COLO668 (cell line): ENCODE measurements at regions not wholly inside any gene's neighbourhood (a gene's known extent, or its start where the extent isn't known, plus 50 kb on each side); places are given as distances from the start of the nearest gene placed in this dataset.
"Not testable (repeated sequence)": the region's sequence is repeated elsewhere in the genome, so short reads cannot be mapped to it uniquely, and the experiment has no call there.

Source experiments
- DNase-seq: peaks from one replicate; lab custom pipeline; 2025; ENCODE audit not compliant: unreplicated experiment; lab: John Stamatoyannopoulos, UW

- no peak for DNase-seq
Measured at GRCh38 chr9:124164811-124165210, 92.9 kb upstream of the NEK6 start.

- no peak for DNase-seq
Measured at GRCh38 chr9:124174433-124174832, 83.3 kb upstream of the NEK6 start.

DNA sequence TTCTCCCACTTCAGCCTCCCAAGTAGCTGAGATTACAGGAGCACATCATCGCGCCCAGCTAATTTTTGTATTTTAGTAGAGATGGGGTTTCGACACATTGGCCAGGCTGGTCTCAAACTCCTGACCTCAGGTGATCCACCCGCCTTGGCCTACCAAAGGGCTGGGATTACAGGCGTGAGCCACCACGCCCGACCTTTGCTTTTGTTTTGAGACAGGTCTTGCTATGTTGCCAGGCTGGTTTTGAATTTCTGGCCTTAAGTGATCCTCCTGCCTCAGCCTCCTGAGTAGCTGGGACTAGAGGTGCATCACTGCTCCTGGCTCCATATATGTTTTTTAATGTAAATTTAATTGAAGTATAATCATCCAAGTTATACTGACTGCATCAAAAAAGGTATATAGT is 80.2 kb upstream of the NEK6 start:
- not testable (repeated sequence) for DNase-seq

DNA sequence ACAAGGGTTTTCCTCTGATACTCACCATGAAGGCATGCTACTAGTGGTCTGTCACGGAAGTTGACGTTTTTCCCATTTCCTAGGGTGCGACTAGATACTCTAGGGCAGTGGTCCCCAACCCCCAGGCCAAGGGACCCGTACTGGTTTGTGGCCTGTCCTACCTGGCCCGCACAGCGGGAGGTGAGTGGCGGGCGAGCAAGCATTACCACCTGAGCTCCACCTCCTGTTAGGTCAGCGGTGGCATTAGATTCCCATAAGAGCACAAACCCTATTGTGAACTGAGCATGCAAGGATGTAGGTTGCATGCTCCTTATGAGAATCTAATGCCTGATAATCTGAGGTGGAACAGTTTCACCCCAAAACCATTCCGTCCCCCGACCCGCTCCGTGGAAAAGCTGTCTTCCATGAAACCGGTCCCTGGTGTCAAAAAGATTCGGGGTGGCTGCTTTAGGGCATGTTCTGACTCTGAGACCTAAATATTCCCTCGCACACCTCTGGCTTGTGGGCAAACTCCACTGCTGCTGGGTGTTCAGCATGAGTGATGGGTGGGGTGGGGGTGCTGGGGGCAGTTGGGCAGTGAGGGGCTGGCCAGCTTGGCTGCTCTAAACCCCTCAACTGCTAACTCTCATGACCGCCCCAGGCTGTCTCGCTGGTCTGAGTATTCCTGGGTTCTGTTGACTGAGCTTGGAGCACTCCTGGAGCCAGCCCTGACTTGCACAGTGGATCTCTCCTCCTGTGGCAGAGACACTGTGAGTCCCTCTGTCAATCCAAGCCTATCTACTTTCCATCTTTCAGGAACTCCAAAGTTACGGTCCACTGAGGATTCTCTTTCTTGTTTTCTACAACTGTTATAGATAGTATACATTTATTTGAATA is 78.3 kb upstream of the NEK6 start:
- no peak for DNase-seq

DNA sequence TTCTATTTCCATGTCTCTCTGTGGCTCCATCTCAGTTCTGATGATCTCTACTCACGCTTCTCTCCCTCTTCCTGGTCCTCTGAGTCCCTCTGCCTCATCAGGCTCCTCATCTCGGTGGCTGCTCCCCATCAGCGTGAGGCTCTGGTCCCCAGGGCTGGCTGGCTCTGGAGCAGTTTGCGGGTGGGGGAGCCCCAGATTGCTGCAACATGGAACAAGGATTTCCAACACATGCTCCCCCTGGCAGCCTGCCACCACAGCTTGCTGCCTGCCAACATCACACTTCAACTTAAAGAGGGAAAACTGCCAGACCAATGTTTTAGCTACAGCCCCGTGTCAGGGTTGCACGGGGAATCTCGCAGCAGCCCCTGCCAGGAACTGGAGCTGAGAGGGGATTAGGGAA is 77.2 kb upstream of the NEK6 start:
- no peak for DNase-seq

GRCh38 chr9:124182741-124183140 is 75.0 kb upstream of the NEK6 start:
- no peak for DNase-seq

GRCh38 chr9:124183772-124184171 is 74.0 kb upstream of the NEK6 start:
- no peak for DNase-seq

DNA sequence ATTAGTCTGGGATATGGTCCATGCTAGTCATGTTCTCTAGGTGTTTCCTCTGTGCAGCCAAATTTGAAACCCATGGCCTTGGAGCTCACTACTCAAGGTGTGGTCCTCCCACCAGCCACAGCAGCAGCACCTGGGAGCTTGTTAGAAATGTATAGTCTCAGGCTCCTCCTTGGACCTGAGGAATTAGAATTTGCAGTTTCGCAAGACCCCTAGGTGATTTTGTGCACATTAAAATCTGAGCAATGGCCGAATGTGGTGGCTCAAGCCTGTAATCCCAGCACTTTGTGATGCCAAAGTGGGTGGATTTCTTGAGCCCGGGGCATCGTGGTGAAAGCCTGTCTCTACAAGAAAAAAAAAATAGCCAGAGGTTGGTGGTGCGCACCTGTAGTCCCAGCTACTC is 72.3 kb upstream of the NEK6 start:
- DNase-seq, result no peak

DNA sequence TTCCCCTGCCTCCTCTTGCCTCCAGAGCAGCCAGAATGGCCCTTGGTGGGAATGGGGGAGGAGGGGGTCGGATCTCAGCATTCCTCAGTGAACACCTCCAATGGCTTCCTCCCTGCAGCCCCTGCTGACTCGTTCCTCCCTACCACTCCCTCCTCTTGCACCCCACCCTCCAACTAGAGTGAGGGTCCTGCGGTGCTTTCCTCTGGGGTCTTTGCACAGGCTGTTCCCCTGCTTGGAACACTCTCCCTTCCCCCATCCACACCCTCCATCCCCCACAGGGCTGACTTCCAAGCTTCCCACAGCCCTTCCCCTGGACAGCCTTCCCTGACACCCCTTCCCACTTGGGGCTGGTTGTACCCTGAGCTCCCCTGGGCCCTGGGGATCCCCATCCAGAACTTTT is 70.4 kb upstream of the NEK6 start:
- DNase-seq, result no peak

- DNase-seq, result no peak
Measured at GRCh38 chr9:124188331-124189110, 69.2 kb upstream of the NEK6 start.

DNA sequence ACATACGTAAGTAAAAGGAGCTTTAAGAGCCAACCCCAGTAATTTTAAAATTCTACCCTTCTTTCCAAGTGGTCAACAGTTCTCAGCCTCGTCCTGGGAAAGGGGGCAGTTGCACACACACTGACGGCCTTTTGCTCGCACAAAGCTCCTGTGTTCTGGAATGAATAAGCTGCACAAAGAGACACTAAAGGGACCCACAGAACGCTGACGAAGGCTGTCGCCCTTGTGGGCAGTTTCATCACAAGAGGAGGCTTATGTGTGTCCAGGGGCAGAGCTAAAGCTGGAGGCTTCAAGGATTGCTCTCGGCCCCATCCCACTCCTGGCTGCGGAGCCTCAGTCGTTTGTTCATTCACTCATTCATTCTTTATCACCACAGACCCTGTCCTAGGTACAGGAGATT is 67.0 kb upstream of the NEK6 start:
- no peak for DNase-seq

DNA sequence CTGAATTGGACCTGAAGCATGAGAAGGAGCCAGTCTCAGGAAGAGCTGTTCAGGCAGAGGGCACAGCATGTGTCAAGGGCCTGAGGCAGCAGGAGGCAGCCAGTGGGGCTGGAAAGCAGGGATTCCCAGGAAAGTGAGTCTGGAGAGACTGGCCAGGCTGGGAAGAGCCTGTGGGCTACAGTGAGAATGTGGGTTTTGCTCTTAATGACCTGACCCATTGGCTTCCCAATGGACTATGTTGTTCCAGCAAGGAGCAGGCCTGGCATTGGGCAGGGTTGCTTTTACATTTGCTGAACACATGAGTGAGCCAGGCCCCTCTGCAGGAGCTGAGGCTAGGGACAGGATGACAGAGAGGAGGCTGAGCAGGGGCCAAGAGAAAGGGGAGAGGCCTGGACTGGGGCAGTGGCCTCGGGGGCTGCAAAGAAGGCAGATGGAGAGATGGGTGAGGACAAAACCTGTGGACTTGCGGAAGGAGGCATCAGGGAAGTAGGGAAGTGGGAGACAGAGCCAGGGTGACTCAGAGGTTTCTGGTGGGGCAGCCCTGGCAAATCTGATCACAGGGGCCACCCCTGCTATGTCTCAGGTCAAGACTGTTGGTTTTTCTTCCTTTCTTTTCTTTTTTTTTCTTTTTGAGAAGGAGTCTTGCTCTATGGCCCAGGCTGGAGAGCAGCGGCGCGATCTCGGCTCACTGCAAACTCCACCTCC is 65.9 kb upstream of the NEK6 start:
- no peak for DNase-seq

GRCh38 chr9:124196814-124197176 is 61.0 kb upstream of the NEK6 start:
- DNase-seq, result no peak

DNA sequence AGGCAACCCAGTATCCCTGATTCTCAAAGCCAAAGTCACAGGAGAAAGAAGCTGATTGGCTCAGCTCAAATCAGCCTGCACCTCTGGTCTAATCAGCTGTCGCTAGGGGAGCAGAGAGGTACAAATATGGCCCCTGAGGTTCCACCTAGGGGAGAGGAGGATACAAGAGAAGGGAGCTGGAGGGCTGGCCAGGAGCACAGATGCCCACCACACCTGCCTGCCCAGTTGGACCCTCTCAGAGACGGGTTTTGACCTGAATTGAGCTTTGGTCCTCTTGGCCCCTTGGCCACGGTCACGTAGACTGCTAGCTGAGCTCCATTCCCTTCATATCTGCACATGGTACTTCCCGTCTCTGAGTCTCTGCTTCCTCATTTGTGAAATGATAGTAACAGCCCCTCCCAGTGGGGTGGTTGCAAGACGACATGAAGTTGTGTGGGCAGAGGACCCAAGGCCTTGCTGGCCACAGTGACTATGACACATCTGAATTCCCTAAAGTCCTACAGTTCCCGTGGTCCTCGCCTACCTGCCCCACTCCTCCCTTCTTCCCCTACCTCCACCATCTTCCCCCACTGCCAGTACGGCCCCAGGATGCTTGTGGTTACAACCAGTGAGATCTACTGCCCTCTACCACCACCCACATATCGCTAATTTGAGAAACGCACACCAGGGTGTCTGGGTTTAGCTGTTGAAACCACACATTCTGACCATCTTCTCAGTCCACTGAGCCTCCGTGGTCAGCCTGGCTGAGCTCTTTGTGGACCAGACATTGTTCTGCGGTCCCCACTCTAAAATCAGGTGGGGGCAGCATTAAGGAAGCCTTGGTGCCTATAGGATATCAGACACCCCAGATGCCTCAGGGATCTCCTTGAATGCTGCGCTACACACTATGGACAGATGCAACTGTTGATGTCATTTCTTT is 60.3 kb upstream of the NEK6 start:
- no peak for DNase-seq

GRCh38 chr9:124198331-124198730 is 59.4 kb upstream of the NEK6 start:
- DNase-seq, result no peak

DNA sequence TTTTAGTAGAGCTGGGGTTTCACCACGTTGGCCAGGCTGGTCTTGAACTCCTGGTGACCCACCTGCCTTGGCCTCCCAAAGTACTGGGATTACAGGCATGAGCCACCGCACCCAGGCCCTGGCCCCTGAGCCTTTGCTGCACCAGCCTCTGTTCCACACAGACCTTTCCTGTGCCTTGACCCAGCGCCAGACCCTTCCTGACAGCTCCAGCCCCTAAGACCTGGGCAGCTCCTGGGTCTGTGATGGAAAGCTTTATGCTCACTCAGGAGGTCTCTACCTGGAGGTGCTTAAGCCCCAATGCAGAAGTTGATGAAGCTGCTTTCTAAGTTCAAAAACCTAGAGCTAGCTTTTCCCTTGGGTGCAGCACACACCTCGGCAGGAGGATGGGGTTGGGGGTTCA is 58.8 kb upstream of the NEK6 start:
- DNase-seq, result no peak

GRCh38 chr9:124199474-124199873 is 58.3 kb upstream of the NEK6 start:
- DNase-seq, result no peak

- DNase-seq, result no peak
Measured at GRCh38 chr9:124202447-124202971, 55.2 kb upstream of the NEK6 start.

- DNase-seq, result no peak
Measured at GRCh38 chr9:124205686-124206352, 51.9 kb upstream of the NEK6 start.

DNA sequence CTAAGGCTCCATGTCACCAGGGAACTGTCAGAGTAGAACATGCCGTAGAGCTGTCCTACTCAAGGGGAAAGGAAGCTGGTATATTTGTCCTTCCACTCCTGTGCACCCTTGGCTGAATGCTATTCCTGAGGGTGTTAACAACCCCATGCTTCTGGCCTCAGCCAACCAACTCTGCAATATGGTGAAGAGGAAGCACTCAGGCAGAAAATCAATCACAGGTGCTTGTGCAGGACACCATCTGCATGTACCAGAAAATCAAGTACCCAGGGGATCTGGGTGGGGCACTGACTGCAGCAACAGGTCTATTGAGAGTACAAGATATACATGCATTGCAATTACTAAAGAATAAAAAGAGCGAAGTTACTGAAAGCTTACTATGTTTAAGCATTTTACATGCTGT is 51.4 kb upstream of the NEK6 start:
- DNase-seq, result peak; percentile 65
